GM18511 (cell line): ENCODE measurements at regions not wholly inside any gene's neighbourhood (a gene's known extent, or its start where the extent isn't known, plus 50 kb on each side); places are given as distances from the start of the nearest gene placed in this dataset.

Experiments
- ATAC-seq: cut with Tn5 transposase; IDR thresholded peaks from one replicate; pipeline ENCODE4 v1.9.1; 2021; ENCODE audit warnings: mild to moderate bottlenecking, moderate library complexity; ENCODE audit not compliant: unreplicated experiment

DNA sequence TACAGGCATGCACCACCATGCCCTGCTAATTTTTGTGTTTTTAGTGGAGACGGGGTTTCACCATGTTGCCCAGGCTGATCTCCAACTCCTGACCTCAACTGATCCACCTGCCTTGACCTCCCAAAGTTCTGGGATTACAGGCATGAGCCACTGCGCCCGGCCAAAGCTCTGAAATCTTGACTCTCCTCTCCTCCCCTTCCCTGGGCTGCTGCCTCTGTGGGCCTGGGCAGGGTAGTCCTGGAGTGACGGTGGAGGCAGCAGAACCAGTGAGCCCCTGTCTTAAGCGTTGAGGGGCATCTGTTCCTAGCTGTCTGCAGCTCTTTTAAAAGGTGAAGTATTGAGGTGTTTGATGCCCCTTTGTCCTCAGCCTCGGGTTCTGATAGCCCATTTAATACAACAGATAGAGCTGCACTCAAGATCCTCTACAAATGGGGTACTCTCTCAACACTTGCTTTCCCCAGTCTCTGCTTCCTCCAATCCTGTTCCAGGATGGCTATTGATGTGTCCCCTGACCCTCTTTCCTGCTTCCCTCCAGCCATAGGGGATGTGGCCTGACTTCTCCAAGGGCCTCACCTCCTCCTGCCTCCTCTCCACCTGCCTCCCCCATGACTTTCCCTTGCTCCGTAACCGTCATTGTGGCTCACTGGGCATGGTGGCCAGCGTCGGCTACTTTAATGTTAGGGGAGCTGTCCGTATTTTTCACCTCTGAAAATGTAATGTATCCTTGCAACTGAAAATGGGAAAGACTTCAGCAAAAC lies 442.5 kb downstream of the GLRX3 start:
- no peak for ATAC-seq

DNA sequence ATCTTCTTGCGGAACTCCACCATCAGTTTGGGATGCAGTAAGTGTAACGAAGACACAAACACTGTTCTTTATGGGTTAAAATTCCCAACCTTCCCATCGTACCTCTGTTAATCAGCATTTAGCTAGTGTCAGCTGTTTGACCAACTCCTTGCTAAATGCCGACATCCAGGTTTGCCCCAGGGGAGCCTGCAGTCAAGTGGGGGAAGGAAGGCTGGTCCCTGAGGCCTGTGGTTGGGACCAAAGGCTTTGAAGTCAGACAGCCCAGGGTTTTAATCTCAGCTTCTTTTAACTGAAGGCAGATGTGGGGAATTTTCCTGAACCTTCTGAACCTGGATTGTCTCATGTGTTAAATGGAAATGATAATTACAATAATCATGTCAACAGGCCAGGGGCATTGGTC lies 443.7 kb downstream of the GLRX3 start:
- no peak for ATAC-seq

DNA sequence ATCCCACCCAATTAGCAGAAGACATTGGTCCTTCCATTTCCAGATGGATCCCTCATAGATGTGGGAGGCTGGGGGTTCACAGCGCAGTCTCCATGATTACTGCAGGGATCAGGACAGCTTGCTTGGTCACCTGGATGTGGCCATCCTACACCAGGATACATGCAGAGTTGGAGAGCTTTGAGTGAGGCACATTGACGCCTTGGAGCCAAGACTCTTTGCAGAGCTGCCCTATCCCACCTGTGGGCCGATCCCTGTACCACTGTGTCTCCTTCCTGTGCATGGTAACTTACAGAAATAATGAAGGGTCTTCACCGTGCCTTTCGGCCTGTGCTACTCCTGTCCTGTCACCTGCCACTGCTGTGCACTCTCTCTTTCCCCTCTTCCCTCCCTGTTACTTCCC lies 444.8 kb downstream of the GLRX3 start:
- no peak for ATAC-seq

DNA sequence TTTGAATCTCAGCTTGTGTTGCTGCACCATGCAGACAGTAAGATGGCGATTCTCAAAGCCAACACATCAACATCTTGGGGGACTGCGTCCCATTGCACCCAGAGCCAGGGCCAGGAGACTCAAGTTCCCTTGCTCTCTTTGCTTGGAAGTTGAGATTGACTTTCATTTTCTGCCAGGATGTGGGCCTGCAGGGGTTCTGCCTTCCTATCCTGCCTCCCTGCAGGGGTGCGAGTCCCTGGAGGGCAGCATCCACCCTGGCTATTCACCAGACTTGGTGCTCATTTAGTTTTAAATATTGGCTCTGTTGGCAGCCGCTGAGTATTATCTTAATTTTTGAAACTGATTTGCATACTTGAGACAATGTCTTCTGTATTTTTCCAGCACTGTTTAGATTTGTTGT lies 451.5 kb downstream of the GLRX3 start:
- no peak for ATAC-seq

DNA sequence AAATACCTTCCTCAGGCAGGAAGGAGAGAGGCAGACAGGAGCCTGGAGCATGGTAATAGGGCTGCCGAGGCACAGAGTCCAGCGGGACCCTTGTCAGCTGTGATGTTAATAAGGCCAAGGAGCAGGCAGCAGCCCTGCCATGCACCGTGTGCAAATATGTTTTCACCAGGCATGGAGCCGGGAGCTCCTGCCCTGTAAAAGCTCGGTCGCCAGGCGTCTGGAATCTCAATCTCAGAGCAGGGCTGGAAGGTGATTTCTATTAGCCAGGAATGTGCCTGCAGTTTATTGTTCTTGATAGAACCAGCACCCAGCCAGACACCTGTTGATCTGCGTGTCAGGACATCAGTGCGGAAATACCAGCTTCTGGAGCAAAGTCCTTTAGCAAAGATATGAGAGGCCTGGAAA lies 469.8 kb downstream of the GLRX3 start:
- no peak for ATAC-seq

DNA sequence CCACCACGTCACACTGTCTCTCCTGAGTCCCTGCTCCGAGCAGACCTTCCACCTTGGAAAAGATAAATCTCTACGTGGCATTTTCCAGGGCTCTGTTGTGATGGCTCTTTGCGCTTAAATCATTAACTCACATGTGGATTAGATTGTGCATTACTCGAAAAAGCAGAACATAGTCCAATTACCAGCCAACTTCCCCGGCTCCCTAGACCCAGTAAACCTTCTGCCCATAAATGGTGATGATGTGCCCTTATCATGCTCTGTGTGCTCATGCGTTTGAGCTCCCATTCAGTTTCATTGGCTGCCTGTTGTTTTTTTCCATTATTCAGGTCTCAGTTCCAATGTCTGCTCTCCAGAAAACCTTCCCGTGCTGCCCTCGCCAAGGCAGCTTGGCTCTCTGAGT lies 471.2 kb downstream of the GLRX3 start:
- no peak for ATAC-seq

DNA sequence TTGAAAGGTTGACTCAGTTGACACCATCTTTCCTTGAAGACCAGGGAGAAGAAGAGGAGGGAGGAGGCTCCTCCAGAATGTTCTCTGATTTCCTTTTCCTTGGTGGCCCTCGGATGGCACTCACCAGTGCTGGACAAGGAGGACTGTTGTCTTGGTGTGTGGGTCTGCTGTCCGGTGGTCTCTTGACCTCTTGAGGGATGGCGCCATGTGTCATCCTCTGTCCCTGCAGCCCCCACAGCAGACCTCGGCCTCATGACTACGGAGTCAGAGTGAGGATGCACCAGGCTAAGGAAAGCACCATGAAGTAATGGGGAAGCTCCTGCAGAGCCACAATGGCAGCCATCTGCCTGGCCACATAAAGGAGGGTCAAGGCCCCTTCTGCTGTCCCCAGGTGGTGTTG lies 475.0 kb downstream of the GLRX3 start:
- no peak for ATAC-seq

DNA sequence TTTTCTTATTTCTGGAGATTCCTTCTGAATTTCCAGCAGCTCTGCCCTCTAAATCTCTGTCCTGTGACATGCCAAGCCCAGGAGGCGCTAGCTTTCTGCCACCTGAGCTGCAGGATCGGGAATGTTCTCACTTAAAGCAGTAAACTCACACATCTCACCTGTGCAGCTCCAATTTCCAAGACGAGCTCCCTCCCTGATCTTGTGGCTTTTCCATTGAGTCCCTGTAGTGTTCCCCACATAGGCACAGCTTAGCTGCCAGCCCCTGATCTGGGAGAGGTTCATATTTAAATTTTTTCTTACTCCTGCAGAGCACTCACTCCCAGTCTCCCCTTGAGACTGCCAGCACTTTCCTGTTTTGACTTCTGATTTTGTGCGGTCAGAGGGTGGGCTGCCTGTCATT lies 479.3 kb downstream of the GLRX3 start:
- no peak for ATAC-seq

DNA sequence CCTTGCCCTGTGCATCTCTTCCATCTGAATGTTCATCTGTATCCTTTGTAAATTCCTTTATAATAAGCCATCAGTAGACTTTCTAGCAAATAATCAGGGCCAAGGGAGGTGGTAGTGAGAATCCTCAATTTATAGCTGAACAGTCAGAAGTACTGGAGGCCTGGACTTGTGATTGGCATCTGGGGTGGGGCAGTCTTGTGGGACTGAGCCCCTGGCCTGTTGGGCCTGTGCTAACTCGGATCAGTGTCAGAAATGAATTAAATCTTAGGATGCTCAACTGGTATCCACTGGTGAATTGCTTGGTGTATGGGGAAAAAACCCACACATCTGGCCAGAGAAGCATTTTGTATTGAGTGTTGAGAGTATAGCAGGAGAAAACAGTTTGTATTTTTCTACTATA lies 481.8 kb downstream of the GLRX3 start:
- ATAC-seq = no peak

DNA sequence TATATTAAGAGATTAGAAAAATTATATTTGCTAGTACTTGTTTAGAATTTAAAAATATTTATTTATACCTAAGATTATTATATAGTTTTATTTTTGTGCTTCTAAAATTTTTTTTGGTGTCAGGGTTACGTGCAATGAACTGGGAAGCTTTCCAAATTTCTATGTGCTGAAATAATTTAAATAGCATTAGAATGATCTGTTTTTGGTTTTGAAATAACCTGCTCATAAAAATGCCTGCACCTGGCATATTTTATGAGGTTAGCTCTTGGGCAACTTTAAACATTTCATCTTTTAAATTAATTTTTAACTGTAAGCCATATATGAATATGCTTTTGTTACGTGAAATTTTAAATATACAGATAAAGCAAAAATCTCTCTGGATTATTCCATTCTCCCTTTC lies 482.5 kb downstream of the GLRX3 start:
- ATAC-seq = no peak

DNA sequence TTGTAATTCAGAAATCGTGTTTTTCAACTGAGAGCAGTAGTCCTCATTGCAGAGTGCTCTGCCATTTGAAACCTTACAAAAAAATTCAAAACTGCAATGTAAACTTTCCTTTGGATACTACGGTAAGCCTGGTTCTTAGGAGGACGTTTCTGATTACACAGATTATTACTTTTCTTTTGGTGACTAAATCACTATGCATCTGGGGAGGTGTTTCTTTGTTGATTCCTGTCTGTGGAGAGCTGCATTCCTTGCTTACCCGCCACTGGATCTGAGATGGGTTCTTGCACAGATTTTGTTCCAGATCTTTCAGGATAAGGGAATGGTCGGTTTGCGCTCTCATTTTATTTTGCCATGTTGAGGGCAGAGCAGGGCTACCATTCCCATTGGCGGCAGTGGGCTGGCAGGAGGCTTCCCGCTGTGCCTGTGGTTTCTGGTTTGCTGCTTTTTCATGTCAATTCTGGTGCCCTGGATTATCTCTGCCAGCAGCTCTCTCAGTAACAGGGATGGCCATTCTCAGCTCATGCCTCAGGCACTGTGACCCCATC lies 485.1 kb downstream of the GLRX3 start:
- ATAC-seq = no peak

DNA sequence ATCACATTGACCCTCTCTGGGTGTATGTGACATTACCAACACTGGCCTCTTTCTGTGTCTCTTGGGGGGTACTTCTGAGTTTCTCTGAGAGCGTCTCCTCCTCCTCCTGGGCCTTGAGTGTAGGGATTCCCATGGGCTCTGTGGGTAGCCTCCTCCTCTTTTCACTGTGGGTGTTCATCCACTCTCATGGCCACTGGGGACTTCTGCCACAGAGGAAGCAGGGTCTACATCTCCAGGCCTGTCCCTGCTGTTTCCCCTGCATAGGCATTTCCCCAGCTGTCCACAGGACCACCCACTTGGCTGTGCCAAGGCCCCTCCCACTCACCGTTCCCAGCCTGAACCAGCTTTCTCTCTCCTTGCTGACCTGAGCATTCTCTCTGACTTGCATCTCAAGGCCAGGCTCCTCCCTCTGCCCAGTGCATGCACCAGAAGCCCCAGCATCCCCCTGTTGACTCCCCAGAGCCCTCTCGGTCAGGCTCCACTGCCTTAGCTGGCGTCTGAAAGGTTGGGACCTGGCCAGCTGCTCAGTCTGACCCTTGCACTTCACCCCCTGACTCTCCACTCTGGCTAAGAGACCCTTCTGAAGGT lies 487.6 kb downstream of the GLRX3 start:
- ATAC-seq = no peak

DNA sequence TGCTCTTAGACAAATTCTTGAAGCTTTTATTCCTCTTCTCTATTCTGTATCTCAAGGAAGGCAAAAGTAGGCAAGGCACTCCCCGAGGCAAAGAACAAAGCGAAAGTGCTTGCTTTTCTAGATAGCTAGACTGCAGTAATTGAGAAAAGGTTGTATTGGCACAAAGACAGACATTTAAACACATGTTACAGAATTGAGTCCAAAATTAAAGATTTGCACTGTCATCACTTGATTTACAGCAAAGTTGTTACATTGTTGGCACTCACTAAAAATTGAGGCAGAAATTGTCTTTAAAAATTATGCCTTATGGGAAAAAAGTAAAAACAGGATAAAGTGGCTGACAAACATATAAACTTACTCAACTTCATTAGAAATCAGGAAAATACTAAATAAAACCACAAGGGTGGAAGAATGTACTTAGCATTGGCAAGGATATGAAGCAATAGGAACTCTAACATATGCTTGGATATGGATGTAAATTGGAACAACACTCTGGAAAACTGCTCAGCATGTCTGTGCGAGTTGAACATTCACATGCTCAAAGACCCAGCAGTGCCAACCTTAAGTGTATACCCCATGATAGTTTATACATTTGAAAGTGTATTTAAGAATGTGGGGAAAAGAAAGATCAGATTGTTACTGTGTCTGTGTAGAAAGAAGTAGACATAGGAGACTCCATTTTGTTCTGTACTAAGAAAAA lies 491.3 kb downstream of the GLRX3 start:
- ATAC-seq = no peak

DNA sequence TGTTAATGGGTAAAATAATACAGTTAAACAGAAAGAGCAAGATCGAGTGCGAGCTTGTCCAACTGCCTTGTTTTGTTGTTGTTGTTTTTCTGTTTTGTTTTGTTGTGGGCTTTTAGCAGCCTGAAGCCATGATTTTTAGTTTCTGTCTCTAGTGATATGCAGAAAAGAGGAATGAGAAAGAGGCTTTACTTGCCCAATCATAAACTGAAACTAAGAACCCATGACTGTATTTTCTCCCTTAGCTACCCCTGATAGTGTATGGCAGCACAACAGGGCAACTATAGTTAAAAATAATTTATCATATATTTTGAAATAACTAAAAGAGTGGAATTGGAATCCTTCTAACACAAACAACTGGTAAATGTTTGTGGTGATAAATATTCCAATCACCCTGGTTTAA lies 493.9 kb downstream of the GLRX3 start:
- no peak for ATAC-seq

DNA sequence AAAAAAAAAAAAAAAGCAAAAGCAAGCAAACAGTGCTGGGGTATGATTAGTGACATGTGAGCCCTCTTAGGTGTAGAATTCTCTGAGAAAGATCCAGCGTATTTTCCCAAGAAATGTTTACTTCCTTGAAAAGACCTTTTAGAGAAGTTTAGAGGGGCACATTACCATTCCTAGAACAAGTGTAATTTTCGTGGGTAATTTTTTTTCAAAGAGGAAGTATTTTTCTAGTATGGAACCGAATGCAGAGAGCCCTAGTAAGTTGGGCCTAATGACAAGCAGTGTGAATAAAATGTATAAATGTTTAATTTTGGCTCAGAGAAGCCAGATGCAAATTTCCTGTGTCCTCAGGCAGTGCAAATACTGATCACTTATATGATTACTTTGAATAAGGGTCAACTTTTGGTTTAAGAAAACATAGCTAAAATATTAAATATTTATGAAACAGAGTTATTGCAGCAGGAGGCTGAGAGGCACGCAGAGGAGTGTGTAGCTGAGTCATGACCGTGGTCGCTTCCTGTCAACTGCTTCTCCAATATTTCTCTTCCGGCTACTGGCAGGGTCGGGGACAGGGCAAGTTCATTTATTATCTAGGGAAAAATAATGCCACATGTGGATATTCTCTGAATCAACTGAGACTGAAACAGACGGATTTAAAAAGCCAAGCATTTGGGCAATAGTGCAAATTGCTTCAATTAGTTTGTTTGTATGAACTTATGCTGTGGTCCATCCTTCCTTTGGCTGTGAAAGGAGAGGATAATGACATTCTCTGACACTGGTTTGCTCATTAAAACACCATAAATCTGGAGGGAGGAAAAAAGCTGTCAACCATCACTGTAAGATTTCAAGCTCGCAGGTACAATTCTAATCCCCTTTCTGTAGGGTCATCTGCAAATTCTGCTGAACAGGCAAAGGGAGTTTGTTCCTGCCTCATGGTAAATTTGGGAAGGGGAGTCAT lies 495.2 kb downstream of the GLRX3 start:
- ATAC-seq = no peak

DNA sequence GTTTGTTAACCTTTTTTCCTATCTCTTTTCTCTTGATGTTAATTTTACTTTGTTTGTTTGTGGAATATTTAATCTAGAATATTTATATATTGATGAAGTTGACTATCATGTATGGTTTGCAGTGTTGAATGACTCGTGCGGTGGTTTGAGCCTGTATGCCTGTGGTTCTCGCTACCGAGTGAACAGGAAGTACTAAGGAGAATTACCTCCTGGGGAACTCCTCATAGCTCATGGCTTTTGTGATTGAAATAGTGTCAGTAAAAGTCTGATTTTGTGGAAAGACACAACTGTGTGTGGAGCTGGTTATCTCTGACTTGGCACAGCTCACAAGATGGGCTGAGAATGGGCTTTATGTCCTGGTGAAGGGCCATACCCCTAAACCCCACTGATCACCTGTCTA lies 498.6 kb downstream of the GLRX3 start:
- ATAC-seq = no peak

DNA sequence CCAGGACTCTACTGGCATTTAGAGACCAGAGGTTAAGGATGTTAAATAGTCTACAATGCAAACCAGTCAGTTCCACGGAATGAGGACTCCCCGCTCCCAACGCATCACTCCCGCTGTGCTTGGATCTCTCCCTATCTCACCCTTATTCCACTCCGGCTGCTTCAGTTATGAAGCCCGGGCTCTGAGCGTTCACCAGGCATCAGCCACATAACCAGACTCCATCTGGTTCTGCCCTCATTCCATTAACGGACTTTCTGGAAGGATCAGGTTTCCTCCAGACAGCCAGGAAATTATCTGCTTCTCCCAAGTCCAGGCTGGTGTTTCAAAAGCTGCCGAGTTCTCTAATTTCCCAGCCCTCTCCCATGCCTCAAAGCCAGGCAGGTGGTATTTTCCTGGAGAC lies 499.3 kb downstream of the GLRX3 start:
- no peak for ATAC-seq

DNA sequence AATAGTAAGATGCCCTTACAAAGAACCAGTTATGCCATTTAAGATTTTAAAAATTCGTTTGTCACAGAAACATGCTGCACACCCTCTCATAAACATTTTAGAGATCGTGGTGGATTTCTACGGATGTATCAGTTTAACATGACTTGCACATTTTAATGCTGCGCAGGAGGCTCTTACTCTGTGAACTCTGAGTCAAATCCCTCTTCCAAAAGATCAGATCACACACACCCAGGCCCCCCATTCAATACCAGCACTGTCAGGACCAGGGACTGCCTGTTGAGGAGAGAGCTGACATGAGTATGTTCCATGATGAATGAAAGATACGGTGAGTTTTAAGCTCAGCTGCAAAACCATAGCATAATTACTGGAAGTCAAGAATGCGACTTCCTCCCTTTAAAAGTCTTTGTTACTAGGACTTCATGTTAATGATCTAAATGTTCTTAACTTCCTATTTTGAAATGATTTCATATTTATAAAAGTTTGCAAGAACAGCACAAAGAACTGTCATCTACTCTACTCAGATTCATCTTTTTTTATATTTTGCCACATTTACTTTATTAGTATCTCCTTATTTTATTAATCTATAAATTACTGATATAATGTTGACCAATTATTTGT lies 500.2 kb downstream of the GLRX3 start:
- ATAC-seq = no peak

DNA sequence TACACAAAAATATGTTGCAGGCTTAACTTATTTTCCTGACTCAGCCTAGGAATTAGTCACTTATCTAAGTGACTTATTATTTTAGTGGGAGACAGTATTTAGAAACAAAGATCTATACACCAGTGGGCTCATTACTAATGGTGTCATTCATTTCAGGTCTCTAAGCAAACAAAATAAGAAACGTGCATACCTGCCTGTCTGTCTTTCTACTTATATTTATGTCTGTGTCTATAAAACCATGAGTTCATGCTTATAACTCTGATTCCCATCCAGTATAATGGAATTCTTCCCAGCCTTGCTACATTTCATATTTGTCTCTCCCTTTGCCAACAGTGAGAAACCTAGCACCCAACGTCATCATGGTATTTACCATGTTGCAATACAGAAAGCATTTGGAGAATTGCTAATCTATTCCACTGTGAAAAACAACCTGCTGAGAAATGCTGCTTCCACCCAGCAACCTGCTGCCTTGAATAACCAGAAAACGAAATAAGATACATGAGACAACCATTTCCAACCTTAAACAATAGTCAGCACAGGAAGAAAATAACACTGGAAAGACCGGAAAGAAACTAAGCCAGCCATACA lies 501.0 kb downstream of the GLRX3 start:
- no peak for ATAC-seq

DNA sequence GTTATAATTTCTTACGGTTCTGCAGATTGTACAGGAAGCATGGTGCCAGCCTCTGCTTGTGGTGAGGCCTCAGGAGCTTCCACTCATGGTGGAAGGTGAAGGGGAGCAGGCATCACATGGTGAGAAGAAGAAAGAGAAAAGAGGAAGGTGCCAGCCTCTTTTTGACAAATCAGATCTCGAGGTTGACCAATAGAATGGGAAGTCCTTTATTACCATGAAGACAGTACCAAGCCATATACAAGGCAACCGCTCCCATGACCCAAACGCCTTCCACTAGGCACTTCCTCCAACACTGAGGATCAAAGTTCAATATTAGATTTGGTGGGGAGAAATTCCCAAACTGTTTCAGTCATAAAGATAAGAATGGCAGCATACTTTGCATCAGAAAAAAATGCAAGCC lies 502.8 kb downstream of the GLRX3 start:
- no peak for ATAC-seq
